IPS-15b (cell line): ENCODE measurements at regions not wholly inside any gene's neighbourhood (a gene's known extent, or its start where the extent isn't known, plus 50 kb on each side); places are given as distances from the start of the nearest gene placed in this dataset.

Experiments used
- H3K27me3 ChIP-seq: one replicate; pipeline ENCODE4 v1.6.1; 2013; ENCODE audit warnings: low read length; ENCODE audit not compliant: control insufficient read depth, insufficient read depth
- H3K36me3 ChIP-seq: one replicate; pipeline ENCODE4 v1.6.1; 2013; ENCODE audit warnings: low read length; ENCODE audit not compliant: control insufficient read depth, insufficient read depth
- H3K4me1 ChIP-seq: one replicate; pipeline ENCODE4 v1.6.1; 2013; ENCODE audit warnings: mild to moderate bottlenecking, low read length; ENCODE audit not compliant: control insufficient read depth, insufficient read depth
- H3K4me3 ChIP-seq: one replicate; pipeline ENCODE4 v1.5.1; 2013; ENCODE audit warnings: low read depth, low read length
- H3K9ac ChIP-seq: one replicate; pipeline ENCODE4 v1.6.1; 2013; ENCODE audit warnings: low read depth, mild to moderate bottlenecking, low read length
- H3K9me3 ChIP-seq: one replicate; pipeline ENCODE4 v1.6.1; 2013; ENCODE audit warnings: mild to moderate bottlenecking, low read length; ENCODE audit not compliant: control insufficient read depth, insufficient read depth

DNA sequence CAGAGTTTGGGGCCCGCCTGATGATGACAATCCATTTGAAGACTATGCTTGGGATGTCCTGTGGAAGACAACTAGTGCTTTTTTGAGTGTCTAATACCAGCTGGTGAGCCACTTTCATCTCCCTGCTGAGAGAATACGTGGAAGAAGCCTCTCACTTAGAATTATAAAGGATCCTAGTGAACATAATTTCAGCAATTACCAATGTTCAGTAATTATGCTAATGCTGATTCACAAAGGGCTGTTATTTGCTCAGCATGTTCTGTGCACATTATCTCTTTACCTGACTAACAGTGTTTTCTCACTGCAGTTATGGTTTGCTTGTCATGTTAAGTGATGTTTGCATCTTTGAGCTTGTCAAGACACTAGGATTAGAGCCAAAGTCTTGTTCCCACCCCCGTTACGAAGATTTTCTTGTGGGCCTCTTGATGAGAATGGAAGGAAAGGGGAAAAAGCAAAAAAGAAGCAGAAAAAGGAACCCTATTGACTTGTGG is 282.1 kb upstream of the CHD6 start:
- Histone ChIP-seq H3K9ac (no peak overlapping the region), H3K36me3 (no peaks in the 10 kb centered on the region), H3K4me3 (no peak overlapping the region), H3K4me1 (no peaks in the 10 kb centered on the region), H3K27me3 (no peaks in the 10 kb centered on the region), H3K9me3 (no peaks in the 10 kb centered on the region)

DNA sequence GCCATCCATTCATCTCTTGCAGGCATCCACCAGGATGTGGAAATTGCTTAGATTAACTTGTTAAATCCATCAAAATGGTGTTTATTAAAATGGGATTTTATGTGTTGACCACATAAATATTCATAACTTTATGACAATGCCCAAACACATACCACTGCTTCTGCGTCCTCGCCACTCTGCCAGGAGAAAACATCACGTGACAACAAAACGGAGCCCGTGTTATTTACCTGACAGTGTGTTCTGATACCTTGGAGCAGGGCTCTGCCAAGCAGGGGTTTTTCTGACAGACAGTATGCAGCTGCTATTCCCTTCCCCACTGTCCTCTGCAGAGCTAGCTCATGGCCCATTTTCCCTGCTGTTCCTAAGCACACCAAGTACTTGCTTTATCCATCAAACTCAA is 279.5 kb upstream of the CHD6 start:
- Histone ChIP-seq H3K36me3 (no peaks in the 10 kb centered on the region), H3K9me3 (no peaks in the 10 kb centered on the region), H3K4me1 (no peaks in the 10 kb centered on the region), H3K9ac (no peak overlapping the region), H3K27me3 (no peaks in the 10 kb centered on the region), H3K4me3 (no peak overlapping the region)

DNA sequence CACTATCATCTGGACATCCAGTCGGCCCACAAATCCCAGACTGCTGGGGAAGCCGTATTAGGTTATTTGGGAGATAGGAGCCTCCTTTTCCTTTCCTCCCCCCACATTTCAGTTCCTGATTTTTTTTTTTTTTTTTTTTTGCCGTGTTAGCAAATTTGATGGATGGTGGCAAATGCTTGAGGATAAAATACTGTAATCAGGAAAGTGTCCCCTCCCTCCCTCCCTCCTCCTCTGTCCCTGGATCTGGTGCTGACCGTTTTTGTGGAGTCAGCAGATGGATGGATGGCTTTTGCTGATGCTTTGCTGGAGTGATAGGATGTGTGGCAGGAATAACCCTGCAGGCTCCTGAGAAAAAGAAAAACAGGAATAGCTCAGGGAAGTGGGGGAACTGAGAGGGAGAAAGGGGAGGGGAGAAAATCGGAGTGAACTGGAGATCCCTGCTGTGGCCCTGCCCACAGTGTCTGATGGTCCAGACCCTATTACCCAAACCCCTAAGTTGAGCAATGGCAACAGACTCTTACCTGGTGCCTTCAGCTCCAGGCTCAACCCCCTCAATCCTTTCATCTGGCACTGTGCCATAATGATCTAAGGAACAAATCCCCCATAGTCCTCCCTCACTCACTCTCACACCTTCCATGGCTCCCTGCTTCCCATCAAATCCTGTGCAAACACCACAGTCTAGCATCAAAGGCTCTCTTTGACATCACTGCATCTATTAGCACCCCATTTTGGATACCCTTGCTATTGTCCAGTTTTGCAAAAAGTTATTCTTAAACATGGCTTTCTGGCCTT is 277.3 kb upstream of the CHD6 start:
- no peaks in the 10 kb centered on the region for H3K36me3 ChIP-seq
- no peaks in the 10 kb centered on the region for H3K27me3 ChIP-seq
- peaks cover 2% of the 10 kb centered on the region for H3K4me1 ChIP-seq
- no peak overlapping the region for H3K9ac ChIP-seq
- no peak overlapping the region for H3K4me3 ChIP-seq
- H3K9me3 ChIP-seq: no peaks in the 10 kb centered on the region

DNA sequence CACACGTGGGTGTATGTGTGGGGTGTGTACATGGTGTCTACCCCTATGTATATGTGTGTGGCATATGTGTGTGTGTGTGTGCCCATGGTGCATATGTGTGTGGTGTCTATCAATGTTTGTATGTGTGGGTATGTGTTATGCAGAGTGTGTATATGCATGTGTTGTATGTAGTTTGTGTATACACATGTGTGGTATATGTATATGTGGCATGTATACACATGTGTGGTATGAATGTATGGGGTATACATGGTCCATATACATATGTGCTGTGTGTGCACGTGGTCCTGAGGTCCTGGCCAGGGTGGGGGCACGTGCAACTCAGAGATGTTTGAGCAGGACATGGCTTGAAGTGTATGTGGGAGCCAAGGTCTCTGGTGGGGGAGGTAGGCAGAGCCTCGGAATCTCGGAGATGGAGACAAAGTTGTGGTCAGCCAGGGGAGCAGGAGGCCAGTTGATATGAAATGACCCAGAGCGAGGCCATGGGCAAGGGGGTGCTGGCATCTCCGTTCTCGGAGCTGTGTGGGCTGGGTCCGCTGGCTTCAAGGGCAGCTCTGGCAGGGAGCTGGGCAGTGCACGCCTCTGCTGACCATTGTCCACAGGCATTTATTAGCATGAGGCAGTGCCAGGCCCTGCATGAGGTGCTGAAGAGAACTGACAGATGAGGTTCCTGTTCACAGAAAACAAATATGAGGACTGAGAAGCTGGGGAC is 276.2 kb upstream of the CHD6 start:
- H3K36me3 ChIP-seq: no peaks in the 10 kb centered on the region
- H3K9ac ChIP-seq: no peak overlapping the region
- no peaks in the 10 kb centered on the region for H3K9me3 ChIP-seq
- H3K4me1 ChIP-seq: peaks cover 4% of the 10 kb centered on the region
- H3K4me3 ChIP-seq: no peak overlapping the region
- H3K27me3 ChIP-seq: no peaks in the 10 kb centered on the region

DNA sequence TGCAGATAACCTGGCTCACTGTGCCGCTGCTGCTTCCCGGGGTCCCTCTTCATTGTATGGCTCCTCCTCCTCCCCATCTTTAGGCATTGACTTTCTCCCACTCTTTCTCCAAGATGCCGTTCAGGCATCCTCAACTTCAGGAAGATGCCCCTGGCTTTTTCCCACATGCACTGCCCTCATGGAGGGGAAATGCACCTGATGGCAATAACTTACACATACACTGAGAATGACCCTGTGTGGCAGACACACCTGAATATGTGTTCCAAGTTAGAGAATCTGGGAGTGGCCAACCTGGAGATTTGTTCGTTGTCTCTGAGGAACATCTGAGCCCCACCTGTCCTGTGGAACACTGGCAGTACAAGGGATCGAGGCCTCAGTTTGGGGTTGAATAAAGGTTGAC is 273.9 kb upstream of the CHD6 start:
- Histone ChIP-seq H3K4me1 (peaks cover 4% of the 10 kb centered on the region), H3K9me3 (no peaks in the 10 kb centered on the region), H3K9ac (no peak overlapping the region), H3K36me3 (no peaks in the 10 kb centered on the region), H3K4me3 (no peak overlapping the region), H3K27me3 (no peaks in the 10 kb centered on the region)

DNA sequence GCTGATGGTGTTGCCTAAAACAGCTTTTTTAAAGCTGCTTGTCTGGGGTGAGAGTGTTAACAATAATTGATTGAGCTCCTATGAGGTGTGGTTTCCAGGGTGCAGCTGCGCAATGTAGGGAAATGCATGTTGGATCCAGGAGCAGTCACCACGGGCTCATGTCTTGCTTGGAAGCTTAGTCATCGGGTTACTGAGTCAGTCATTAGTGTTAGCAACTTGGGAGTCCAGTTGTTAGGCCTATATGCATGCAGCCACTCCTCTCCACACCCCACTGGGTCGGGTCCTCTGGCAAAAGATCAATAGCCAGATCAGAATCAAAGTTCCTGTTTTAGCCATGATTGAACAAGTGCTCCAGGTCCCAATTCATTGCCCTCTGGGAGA is 271.7 kb upstream of the CHD6 start:
- Histone ChIP-seq H3K4me3 (no peak overlapping the region), H3K4me1 (peaks cover 4% of the 10 kb centered on the region), H3K9me3 (no peaks in the 10 kb centered on the region), H3K36me3 (no peaks in the 10 kb centered on the region), H3K27me3 (no peaks in the 10 kb centered on the region), H3K9ac (no peak overlapping the region)

DNA sequence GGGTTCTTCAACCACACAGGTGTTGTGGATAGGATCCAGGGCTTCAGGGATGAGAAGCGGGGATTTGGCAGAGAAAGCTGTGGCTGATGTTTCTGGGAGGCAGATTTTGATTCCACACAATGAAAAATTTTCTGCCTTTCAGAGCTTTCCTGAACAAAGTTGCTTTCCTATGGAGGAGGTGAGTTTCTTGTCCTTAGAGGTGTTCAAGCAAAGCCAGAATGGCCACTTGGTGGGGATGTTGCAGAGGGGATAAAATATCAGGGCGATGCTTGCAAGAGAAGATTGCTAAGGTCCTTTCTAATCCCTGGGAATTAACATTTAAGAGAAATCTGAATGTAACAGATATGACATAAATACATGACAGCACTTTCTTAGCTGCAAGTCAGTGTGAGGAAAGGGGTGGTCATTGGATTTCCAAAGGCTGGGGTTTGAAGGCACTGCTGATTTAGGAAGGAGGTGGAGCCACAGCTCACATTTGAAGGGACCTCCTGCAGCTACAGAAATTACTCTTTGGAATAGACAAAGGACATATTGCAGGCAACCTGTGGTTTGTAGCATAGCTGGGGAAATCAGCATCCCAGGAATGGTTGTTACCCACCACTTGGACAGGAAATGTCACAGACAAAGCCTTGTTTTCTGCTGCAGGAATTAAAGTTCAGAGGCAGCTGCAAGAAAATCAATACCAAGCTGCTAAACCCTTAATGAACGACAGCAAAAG is 271.1 kb upstream of the CHD6 start:
- Histone ChIP-seq H3K9ac (no peak overlapping the region), H3K4me3 (no peak overlapping the region), H3K27me3 (no peaks in the 10 kb centered on the region), H3K4me1 (peaks cover 4% of the 10 kb centered on the region), H3K9me3 (no peaks in the 10 kb centered on the region), H3K36me3 (no peaks in the 10 kb centered on the region)

DNA sequence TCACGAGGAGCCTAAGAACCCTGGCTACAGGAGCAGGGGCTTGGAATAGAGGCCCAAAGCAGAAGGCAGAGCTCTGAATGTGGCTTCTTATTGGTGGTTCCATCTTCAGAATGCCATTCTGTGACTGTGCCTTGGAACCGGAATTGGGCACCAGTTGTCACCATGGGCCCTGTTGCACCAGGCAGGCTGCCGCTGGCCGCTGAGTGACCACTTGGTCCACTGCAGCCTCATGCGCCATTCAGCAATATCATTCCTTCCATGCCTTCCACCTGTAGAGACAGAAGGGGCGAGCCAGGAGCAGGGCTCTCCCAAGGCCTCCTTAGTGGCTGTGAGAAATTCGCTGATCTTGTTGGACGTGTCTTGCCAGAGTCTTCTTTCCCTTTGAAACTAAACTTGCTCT is 270.3 kb upstream of the CHD6 start:
- H3K36me3 ChIP-seq: no peaks in the 10 kb centered on the region
- H3K9me3 ChIP-seq: no peaks in the 10 kb centered on the region
- peaks cover 4% of the 10 kb centered on the region for H3K4me1 ChIP-seq
- no peaks in the 10 kb centered on the region for H3K27me3 ChIP-seq
- no peak overlapping the region for H3K9ac ChIP-seq
- H3K4me3 ChIP-seq: no peak overlapping the region

DNA sequence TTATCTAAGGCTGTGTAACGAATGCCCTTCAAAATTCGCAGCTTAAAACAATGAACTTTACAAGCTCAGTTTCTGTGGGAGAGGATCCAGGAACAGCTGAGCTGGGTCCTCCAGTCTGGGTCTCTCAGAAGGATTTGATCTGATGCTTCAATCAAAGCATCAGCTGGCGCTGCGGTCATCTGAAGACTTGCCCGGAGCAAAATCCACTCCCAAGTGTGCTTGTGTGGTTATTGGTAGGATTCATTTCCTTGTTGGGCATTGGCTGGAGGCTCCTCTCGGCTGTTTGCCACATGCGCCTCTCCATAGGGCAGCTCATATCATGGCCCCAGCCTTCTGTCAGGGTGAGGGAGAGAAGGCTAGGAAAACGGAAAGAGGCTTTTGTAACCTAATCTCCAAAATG is 269.3 kb upstream of the CHD6 start:
- Histone ChIP-seq H3K9ac (no peak overlapping the region), H3K9me3 (no peaks in the 10 kb centered on the region), H3K4me3 (no peak overlapping the region), H3K4me1 (peaks cover 4% of the 10 kb centered on the region), H3K27me3 (no peaks in the 10 kb centered on the region), H3K36me3 (no peaks in the 10 kb centered on the region)

DNA sequence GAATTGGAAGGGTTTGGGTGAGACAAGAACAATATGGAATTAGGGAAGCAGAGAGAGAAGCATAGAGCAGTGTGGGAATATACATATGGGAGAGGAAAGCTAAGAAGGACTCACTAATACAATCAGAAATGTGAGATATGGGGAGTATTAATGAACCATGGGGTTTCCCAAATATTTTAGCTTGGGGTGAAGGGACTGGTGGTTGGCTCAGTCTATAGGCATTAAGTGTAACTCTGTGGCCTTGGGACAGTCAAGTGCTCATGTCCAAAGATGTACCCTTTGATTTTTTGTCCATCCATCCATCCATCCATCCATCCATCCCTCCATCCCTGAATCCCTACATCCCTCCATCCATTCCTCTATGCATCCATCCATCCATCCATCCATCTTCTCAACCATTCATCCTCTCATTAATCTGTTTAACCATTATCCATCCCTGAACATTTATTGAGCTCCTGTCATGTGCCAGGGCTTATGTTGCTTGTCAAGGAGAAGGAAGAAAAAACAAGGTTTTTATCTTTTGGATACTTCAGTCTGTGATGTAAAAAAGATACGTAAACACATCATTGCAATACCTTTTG is 263.4 kb upstream of the CHD6 start:
- Histone ChIP-seq H3K4me3 (no peak overlapping the region), H3K9ac (no peak overlapping the region), H3K27me3 (no peaks in the 10 kb centered on the region), H3K4me1 (no peaks in the 10 kb centered on the region), H3K9me3 (no peaks in the 10 kb centered on the region), H3K36me3 (no peaks in the 10 kb centered on the region)

DNA sequence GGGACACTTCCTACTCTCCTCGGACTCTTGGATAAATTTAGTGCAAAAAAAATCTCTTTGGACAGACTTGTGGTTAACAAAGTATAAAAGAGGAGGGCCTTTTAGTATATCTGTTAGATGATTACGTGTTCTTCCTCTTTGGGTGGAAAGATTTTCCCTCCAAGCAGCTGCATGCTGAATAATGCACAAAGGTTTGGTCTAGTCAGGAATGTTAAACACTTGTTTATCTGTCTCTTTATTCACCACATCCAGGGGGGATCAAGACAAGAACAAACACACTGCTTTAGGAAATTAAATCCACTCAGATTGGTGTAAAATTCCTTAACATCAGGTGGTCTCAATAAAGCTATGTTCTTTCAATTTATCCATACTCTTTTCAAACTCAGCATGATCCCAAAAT is 260.9 kb upstream of the CHD6 start:
- no peaks in the 10 kb centered on the region for H3K9me3 ChIP-seq
- H3K9ac ChIP-seq: no peak overlapping the region
- no peaks in the 10 kb centered on the region for H3K27me3 ChIP-seq
- H3K36me3 ChIP-seq: no peaks in the 10 kb centered on the region
- no peaks in the 10 kb centered on the region for H3K4me1 ChIP-seq
- no peak overlapping the region for H3K4me3 ChIP-seq
